NB4 (cell line): ENCODE measurements at regions not wholly inside any gene's neighbourhood (a gene's known extent, or its start where the extent isn't known, plus 50 kb on each side); places are given as distances from the start of the nearest gene placed in this dataset.

ENCODE experiments used
- DNase-seq: peaks from one replicate; pipeline ENCODE4 v3.0.0; 2010; ENCODE audit warnings: low read depth
- H3K4me3 ChIP-seq: one replicate; pipeline ENCODE4 v1.5.1; 2011; ENCODE audit warnings: mild to moderate bottlenecking, low read depth, low read length, moderate library complexity
- MYC ChIP-seq: IDR thresholded peaks from 2 replicates; pipeline ENCODE4 v1.6.1; 2011; ENCODE audit warnings: low read depth, low read length
- POLR2A ChIP-seq: IDR thresholded peaks from 2 replicates; pipeline ENCODE4 v1.6.1; 2011; ENCODE audit warnings: mild to moderate bottlenecking; ENCODE audit not compliant: insufficient read length; ENCODE audit errors: extremely low read depth
- TF ChIP-seq, protein P1 (sequence below): IDR thresholded peaks from 2 replicates; pipeline ENCODE4 v1.6.1; 2011; ENCODE audit warnings: low read depth, low read length
- TF ChIP-seq, protein P2 (sequence below): IDR thresholded peaks from one replicate; pipeline ENCODE4 v1.5.1; 2012; ENCODE audit warnings: low read depth, low read length

DNA sequence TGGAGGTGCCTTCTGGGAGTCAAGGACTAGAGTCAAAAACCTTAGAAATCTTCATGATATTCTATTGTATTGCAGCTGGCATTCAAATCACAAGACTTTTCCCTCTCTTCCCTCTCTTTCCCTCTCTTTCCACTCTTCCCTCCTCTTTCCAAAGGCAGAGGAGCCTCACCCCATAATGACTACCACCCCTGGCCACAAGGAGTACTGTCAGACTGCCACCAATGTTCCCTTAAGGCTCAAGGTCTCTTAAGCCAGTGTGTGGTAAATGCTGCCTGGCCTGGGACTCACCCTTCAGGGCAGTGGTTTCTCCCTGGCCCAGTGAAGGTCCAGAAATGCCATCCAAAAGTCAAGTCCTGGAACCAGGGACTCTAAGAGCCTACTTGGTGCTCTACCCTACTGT, 605.9 kb upstream of the PKDCC start:
- DNase-seq = no peak
- TF ChIP-seq, protein P1, sequence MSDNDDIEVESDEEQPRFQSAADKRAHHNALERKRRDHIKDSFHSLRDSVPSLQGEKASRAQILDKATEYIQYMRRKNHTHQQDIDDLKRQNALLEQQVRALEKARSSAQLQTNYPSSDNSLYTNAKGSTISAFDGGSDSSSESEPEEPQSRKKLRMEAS = no peak
- TF ChIP-seq MYC = no peak
- TF ChIP-seq, protein P2, sequence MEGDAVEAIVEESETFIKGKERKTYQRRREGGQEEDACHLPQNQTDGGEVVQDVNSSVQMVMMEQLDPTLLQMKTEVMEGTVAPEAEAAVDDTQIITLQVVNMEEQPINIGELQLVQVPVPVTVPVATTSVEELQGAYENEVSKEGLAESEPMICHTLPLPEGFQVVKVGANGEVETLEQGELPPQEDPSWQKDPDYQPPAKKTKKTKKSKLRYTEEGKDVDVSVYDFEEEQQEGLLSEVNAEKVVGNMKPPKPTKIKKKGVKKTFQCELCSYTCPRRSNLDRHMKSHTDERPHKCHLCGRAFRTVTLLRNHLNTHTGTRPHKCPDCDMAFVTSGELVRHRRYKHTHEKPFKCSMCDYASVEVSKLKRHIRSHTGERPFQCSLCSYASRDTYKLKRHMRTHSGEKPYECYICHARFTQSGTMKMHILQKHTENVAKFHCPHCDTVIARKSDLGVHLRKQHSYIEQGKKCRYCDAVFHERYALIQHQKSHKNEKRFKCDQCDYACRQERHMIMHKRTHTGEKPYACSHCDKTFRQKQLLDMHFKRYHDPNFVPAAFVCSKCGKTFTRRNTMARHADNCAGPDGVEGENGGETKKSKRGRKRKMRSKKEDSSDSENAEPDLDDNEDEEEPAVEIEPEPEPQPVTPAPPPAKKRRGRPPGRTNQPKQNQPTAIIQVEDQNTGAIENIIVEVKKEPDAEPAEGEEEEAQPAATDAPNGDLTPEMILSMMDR = no peak
- TF ChIP-seq POLR2A = no peak
- H3K4me3 ChIP-seq = no peak overlapping the region

DNA sequence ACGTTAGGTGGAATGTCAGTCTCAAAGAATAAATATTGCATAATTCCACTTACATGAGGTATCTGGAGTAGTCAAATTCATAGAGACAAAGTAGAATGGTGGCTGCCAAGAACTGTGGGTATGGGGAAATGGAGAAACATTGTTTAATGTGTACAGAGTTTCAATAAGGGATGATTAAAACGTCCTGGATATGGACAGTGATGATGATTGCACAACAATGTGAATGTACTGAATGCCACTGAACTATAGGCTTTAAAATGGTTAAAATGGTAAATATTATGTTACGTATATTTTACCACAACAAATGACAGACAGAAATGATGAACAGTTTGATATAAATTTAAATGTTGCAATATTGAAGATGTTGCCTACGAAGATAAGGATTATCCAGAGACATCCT, 602.0 kb upstream of the PKDCC start:
- DNase-seq = no peak
- no peak overlapping the region for H3K4me3 ChIP-seq
- no peak for TF ChIP-seq MYC
- TF ChIP-seq, protein P1 = no peak
- TF ChIP-seq, protein P2 = no peak
- TF ChIP-seq POLR2A = no peak

DNA sequence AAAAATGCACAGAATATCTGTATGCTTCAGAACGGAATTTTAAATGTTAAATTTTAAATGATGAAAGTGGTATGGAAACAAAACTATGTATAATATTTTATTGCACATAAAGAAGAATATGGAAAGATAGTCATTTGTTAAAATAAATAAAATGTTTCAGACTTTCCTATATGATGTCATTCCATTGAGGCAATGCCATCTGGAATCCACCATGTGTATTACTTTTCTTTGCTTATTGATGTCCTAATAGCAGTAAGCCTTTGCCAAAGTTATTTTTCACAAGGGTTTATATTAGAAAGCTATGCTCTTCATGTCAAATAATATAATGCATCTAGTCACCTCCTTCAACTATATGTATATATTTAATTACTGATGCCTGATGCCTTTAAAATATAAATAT, 601.6 kb upstream of the PKDCC start:
- TF ChIP-seq, protein P1 = no peak
- TF ChIP-seq, protein P2 = no peak
- no peak for TF ChIP-seq POLR2A
- TF ChIP-seq MYC = no peak
- H3K4me3 ChIP-seq = no peak overlapping the region
- DNase-seq = no peak

DNA sequence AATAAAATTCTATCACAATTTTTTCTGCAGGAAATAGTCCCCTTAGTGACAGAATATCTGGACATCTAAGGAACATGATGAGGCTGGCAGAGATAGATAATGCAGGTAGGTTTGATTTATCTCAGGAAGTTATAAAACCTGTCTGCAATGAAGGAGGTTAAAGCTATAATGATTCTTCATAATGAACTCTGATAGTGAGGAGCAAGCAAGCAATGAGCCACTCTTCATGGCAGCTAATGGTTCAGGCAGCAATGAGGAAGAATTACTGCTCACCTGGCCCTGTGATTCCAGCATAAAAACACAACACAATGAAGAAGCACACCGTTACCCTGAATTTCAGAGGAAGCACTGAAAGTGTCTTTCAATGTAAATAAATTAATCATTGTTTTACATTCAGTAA, 599.6 kb upstream of the PKDCC start:
- TF ChIP-seq POLR2A (no peak), MYC (no peak)
- TF ChIP-seq, protein P2 = no peak
- TF ChIP-seq, protein P1 = no peak
- no peak for DNase-seq
- H3K4me3 ChIP-seq = no peak overlapping the region

DNA sequence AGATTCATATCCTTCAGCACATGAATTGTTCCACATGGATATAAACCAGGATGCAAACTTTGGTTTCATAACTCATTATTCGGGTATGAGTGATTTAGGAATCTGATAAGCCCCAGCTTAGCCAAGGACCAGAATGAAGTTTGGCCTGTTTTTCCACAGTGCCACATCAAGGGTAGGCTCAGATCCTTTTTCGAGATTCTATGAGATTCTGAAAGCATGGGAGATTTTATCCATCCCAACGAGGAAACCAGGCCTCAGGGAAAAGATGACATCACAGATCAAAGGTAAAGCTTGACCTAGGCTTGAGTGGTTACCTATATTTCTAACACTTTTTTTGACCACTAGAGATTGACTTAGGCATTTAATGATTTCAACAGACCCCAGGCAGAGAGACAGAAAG, 590.8 kb upstream of the PKDCC start:
- no peak for DNase-seq
- H3K4me3 ChIP-seq = no peak overlapping the region
- TF ChIP-seq, protein P1 = no peak

DNA sequence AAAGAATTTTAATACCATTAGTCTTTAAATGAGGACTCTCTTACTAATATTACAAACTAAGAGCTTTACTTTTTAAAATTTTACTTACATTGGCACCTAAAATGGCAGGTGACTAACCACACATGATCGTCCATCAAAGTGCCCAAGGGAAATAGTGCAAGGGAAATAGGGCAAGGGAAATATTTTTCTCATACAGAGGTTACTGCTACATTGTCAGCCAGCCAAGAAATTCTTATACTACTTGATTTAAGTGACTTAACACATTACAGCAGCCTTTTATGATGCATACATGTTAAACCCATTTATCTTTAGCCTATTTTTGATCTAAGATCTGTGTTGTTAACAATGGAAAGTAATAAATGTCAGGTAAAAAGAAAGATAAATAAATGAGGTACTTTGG, 587.2 kb upstream of the PKDCC start:
- no peak overlapping the region for H3K4me3 ChIP-seq
- no peak for DNase-seq
- TF ChIP-seq, protein P1 = no peak
- TF ChIP-seq MYC (no peak), POLR2A (no peak)
- TF ChIP-seq, protein P2 = no peak
